Endothelial cell of umbilical vein (primary cell): ENCODE measurements at regions not wholly inside any gene's neighbourhood (a gene's known extent, or its start where the extent isn't known, plus 50 kb on each side); places are given as distances from the start of the nearest gene placed in this dataset.

Experiments
- BruUV-seq: library from RNA; stranded (reverse); fragments of 400-500 nt; replicated peaks from 2 replicates; lab custom pipeline; 2021; lab: Mats Ljungman, UMichigan
- CTCF ChIA-PET: fragments of 300-600, 350-600 bp; sonication (Branson Sonifier 250); formaldehyde crosslinking; loops from one replicate; lab custom pipeline; 2021; ENCODE audit warnings: antibody characterized with exemption, inconsistent platforms; lab: Charles Lee
- POLR2A ChIA-PET: fragments of 300-600, 350-600 bp; sonication (Branson Sonifier 250); formaldehyde crosslinking; loops from one replicate; lab custom pipeline; 2021; ENCODE audit warnings: antibody characterized with exemption, inconsistent platforms; lab: Charles Lee
- DNase-seq: peaks from one replicate; pipeline ENCODE4 v3.0.0-alpha.2; 2011; ENCODE audit warnings: low read depth, low spot score
- FAIRE-seq: peaks from 2 replicates; lab custom pipeline; 2011; peaks lifted over from hg19 to GRCh38; lab: Jason Lieb, UNC
- H2AFZ ChIP-seq: 2 replicates; pipeline ENCODE4 v1.6.0; 2012; ENCODE audit warnings: low read depth, low read length, control low read depth, inconsistent platforms
- H3K27ac ChIP-seq: 2 replicates; pipeline ENCODE4 v1.5.1; 2011; ENCODE audit warnings: low read depth, mild to moderate bottlenecking, control low read depth, low read length, moderate library complexity; ENCODE audit not compliant: insufficient read depth
- H3K27me3 ChIP-seq, 2 experiments: 2 replicates each; pipeline versions ENCODE4 v1.6.0 to v1.6.1; 2011; ENCODE audit warnings: low read length in 2 of 2, mixed read lengths in 1 of 2; ENCODE audit not compliant: control insufficient read depth in 2 of 2, insufficient read depth in 2 of 2
- H3K36me3 ChIP-seq, 2 experiments: 2 replicates in 1 of 2; 3 replicates in 1 of 2; pipeline ENCODE4 v1.5.1; 2011; ENCODE audit warnings: low read length in 2 of 2, mild to moderate bottlenecking in 1 of 2, moderate library complexity in 1 of 2; ENCODE audit not compliant: control insufficient read depth in 2 of 2, insufficient read depth in 2 of 2; ENCODE audit errors: extremely low read depth in 1 of 2
- H3K4me1 ChIP-seq: 3 replicates; pipeline ENCODE4 v1.5.1; 2011; ENCODE audit warnings: mild to moderate bottlenecking, low read length; ENCODE audit not compliant: control insufficient read depth, insufficient read depth; ENCODE audit errors: extremely low read depth
- H3K4me2 ChIP-seq: 2 replicates; pipeline ENCODE4 v1.6.1; 2011; ENCODE audit warnings: low read length, control low read depth, mixed read lengths; ENCODE audit not compliant: insufficient read depth
- H3K4me3 ChIP-seq, 3 experiments: fragments of 200-600 bp in 1 of 3; sonication (generic), shearing (Covaris generic) in 1 of 3; replicated peaks in 1 of 3; 2 replicates each; pipeline ENCODE4 v1.5.1; 2011 to 2016; ENCODE audit warnings: control low read depth in 3 of 3, low read length in 3 of 3, mild to moderate bottlenecking in 2 of 3, inconsistent platforms in 1 of 3, low read depth in 1 of 3, moderate library complexity in 1 of 3; ENCODE audit not compliant: insufficient read depth in 1 of 3
- H3K79me2 ChIP-seq: 2 replicates; pipeline ENCODE4 v1.6.0; 2012; ENCODE audit warnings: low read length, inconsistent platforms; ENCODE audit not compliant: control insufficient read depth, insufficient read depth
- H3K9ac ChIP-seq: replicated peaks from 2 replicates; pipeline ENCODE3; 2011; ENCODE audit warnings: low read length, control low read depth; ENCODE audit not compliant: insufficient read depth; ENCODE audit errors: extremely low read depth
- H3K9me1 ChIP-seq: replicated peaks from 3 replicates; pipeline ENCODE4 v1.6.0; 2011; ENCODE audit warnings: mild to moderate bottlenecking, low read length; ENCODE audit not compliant: control insufficient read depth, insufficient read depth; ENCODE audit errors: extremely low read depth
- H3K9me3 ChIP-seq: replicated peaks from 2 replicates; pipeline ENCODE4 v1.5.1; 2012; ENCODE audit warnings: low read length, inconsistent platforms; ENCODE audit not compliant: control insufficient read depth, insufficient read depth
- H4K20me1 ChIP-seq: replicated peaks from 2 replicates; pipeline ENCODE3; 2011; ENCODE audit warnings: mild to moderate bottlenecking, low read length; ENCODE audit not compliant: control insufficient read depth, insufficient read depth; ENCODE audit errors: extremely low read depth
- CTCF ChIP-seq, 2 donors: IDR thresholded peaks; 1 replicate in 1 of 2; 2 replicates in 1 of 2; pipeline ENCODE4 v1.5.1; 2011; ENCODE audit warnings: low read length in 2 of 2, mild to moderate bottlenecking in 2 of 2, moderate library complexity in 2 of 2, control low read depth in 1 of 2, inconsistent platforms in 1 of 2, low read depth in 1 of 2; ENCODE audit not compliant: insufficient read depth in 1 of 2; ENCODE audit errors: extremely low read depth in 1 of 2
- EZH2 ChIP-seq: IDR thresholded peaks from 2 replicates; pipeline ENCODE4 v1.6.1; 2012; ENCODE audit warnings: borderline replicate concordance, low read depth, mild to moderate bottlenecking, moderate library complexity, low read length, inconsistent platforms; ENCODE audit not compliant: severe bottlenecking
- FOS ChIP-seq: IDR thresholded peaks from 2 replicates; pipeline ENCODE4 v1.6.1; 2011; ENCODE audit warnings: mild to moderate bottlenecking, low read length, moderate library complexity, borderline replicate concordance; ENCODE audit not compliant: insufficient read depth
- GATA2 ChIP-seq: IDR thresholded peaks from 2 replicates; pipeline ENCODE4 v1.7.0; 2011; ENCODE audit warnings: low read depth, mild to moderate bottlenecking, moderate library complexity, mixed read lengths, low read length; ENCODE audit not compliant: insufficient read length, insufficient read depth
- JUN ChIP-seq: IDR thresholded peaks from 2 replicates; pipeline ENCODE4 v1.6.1; 2011; ENCODE audit warnings: borderline replicate concordance, low read depth; ENCODE audit not compliant: insufficient read length, insufficient read depth
- MAX ChIP-seq: IDR thresholded peaks from 2 replicates; pipeline ENCODE4 v1.6.1; 2011; ENCODE audit not compliant: insufficient read depth, insufficient read length
- MYC ChIP-seq: IDR thresholded peaks from one replicate; pipeline ENCODE4 v1.6.1; 2011; ENCODE audit warnings: mild to moderate bottlenecking, low read depth, low read length
- POLR2A ChIP-seq: IDR thresholded peaks from 2 replicates; pipeline ENCODE4 v1.6.1; 2012; ENCODE audit warnings: low read depth, mild to moderate bottlenecking, control low read depth, low read length
- POLR2AphosphoS5 ChIP-seq: IDR thresholded peaks from 2 replicates; pipeline ENCODE4 v1.6.1; 2012; ENCODE audit warnings: low read depth, mild to moderate bottlenecking, control low read depth, low read length, moderate library complexity; ENCODE audit not compliant: insufficient read depth
- dilution Hi-C: fragments of 300-500 bp; cut with MboI; formaldehyde crosslinking; loops from one replicate; pipeline ENCODE4 v1.15.0; 2019; ENCODE audit warnings: low sequenced_read_pairs; ENCODE audit not compliant: extremely low pct_ligation_motif_present
- intact Hi-C: fragments of 100-400 bp; cut with micrococcal nuclease; formaldehyde crosslinking; loops from one replicate; pipeline ENCODE4 v1.10.0; 2022

- H3K4me1 ChIP-seq = no peaks in the 10 kb centered on the region
- TF ChIP-seq EZH2 (no peak), GATA2 (no peak), FOS (no peak), POLR2A (no peak), JUN (no peak), POLR2AphosphoS5 (no peak), CTCF (IDR thresholded peaks at IDR 0.05; ENCODE audit: extremely low read depth in 1 of 2, insufficient read depth in 1 of 2, low read depth in 1 of 2, low read length in 2 of 2) (no peak), MYC (no peak), MAX (no peak)
- no peaks in the 10 kb centered on the region for H3K36me3 ChIP-seq
- no peaks in the 10 kb centered on the region for H3K27me3 ChIP-seq
- no TSS peak for BruUV-seq
- intact Hi-C loops = no loop called here
- peaks cover 9% of the 10 kb centered on the region for H3K9me3 ChIP-seq
- no peak overlapping the region for H3K9ac ChIP-seq
- no peak overlapping the region for H2AFZ ChIP-seq
- no peak for DNase-seq
- CTCF ChIA-PET = no interaction called here
- dilution Hi-C loops = no loop called here
- no peak overlapping the region for H3K27ac ChIP-seq
- POLR2A ChIA-PET = no interaction called here
- H3K79me2 ChIP-seq = no peaks in the 10 kb centered on the region
- no peaks in the 10 kb centered on the region for H4K20me1 ChIP-seq
- FAIRE-seq = no peak
- H3K4me3 ChIP-seq = no peak overlapping the region
- no peak overlapping the region for H3K4me2 ChIP-seq
- H3K9me1 ChIP-seq = no peaks in the 10 kb centered on the region
Measured at GRCh38 chr19:31986951-31987350, 358.5 kb upstream of the ZNF507 start.
